HepG2 (cell line): ENCODE measurements at regions not wholly inside any gene's neighbourhood (a gene's known extent, or its start where the extent isn't known, plus 50 kb on each side); places are given as distances from the start of the nearest gene placed in this dataset.

Source experiments
- ATAC-seq: fragments of 200-7000 bp; cut with Tn5 transposase; 3 replicates; pipeline ENCODE4 v1.9.1; 2020; ENCODE audit warnings: mild to moderate bottlenecking, moderate library complexity
- BruUV-seq: library from RNA; stranded (reverse); fragments of 400-500 nt; replicated peaks from 2 replicates; lab custom pipeline; 2021; lab: Mats Ljungman, UMichigan
- CTCF ChIA-PET: fragments of 300-600 bp; formaldehyde crosslinking; extraction: SDS; loops from one replicate; lab custom pipeline; 2021; ENCODE audit warnings: low total read pairs, inconsistent platforms, low intra/inter-chr PET ratio; lab: Yijun Ruan, JAX
- POLR2A ChIA-PET: fragments of 350-600 bp; sonication (Branson Sonifier 250); formaldehyde crosslinking; loops from one replicate; lab custom pipeline; 2020; ENCODE audit warnings: antibody characterized with exemption, inconsistent platforms; lab: Yijun Ruan, JAX
- DNase-seq: peaks from one replicate; pipeline ENCODE4 v3.0.0-alpha.2; 2015; ENCODE audit warnings: low spot score
- FAIRE-seq: peaks from 3 replicates; lab custom pipeline; 2011; peaks lifted over from hg19 to GRCh38; lab: Jason Lieb, UNC
- H2AFZ ChIP-seq: one replicate; pipeline ENCODE4 v1.6.1; 2011; ENCODE audit warnings: low read length, inconsistent platforms
- H3K27ac ChIP-seq: fragments of 300-600 bp; 3 replicates; pipeline ENCODE4 v1.8.0; 2011; ENCODE audit warnings: mixed run types, mild to moderate bottlenecking, mixed read lengths, low read length, inconsistent platforms; ENCODE audit not compliant: insufficient read depth; ENCODE audit errors: extremely low read length
- H3K27me3 ChIP-seq, 2 experiments: fragments of 200-600 bp in 1 of 2; 2 replicates in 1 of 2; 3 replicates in 1 of 2; pipeline versions ENCODE4 v1.6.0 to v1.8.0; 2011; ENCODE audit warnings: low read length in 2 of 2, mild to moderate bottlenecking in 2 of 2, moderate library complexity in 2 of 2, inconsistent platforms in 1 of 2; ENCODE audit not compliant: insufficient read depth in 2 of 2, control insufficient read depth in 1 of 2
- H3K36me3 ChIP-seq, 2 experiments: fragments of 200-600 bp in 1 of 2; replicated peaks in 1 of 2; 2 replicates in 1 of 2; 3 replicates in 1 of 2; pipeline versions ENCODE4 v1.5.1 to v1.8.0; 2011; ENCODE audit warnings: low read length in 2 of 2, inconsistent platforms in 1 of 2; ENCODE audit not compliant: insufficient read depth in 2 of 2, control insufficient read depth in 1 of 2
- H3K4me1 ChIP-seq: 2 replicates; pipeline ENCODE4 v1.5.1; 2012; ENCODE audit warnings: low read length, inconsistent platforms; ENCODE audit not compliant: insufficient read depth
- H3K4me2 ChIP-seq: 2 replicates; pipeline ENCODE4 v1.6.0; 2011; ENCODE audit warnings: low read depth, low read length, inconsistent platforms
- H3K4me3 ChIP-seq, 3 experiments: fragments of 200-600 bp in 1 of 3; sonication (generic), shearing (Covaris generic) in 1 of 3; replicated peaks in 1 of 3; 2 replicates each; pipeline ENCODE4 v1.5.1; 2011 to 2016; ENCODE audit warnings: low read length in 3 of 3, inconsistent platforms in 2 of 3, low read depth in 2 of 3, mild to moderate bottlenecking in 2 of 3, control low read depth in 1 of 3, mixed read lengths in 1 of 3; ENCODE audit not compliant: insufficient read depth in 1 of 3
- H3K79me2 ChIP-seq: one replicate; pipeline ENCODE4 v1.6.1; 2011; ENCODE audit warnings: low read length, inconsistent platforms; ENCODE audit not compliant: insufficient read depth
- H3K9ac ChIP-seq: 2 replicates; pipeline ENCODE4 v1.6.0; 2011; ENCODE audit warnings: mild to moderate bottlenecking, low read depth, low read length, inconsistent platforms; ENCODE audit not compliant: insufficient read depth
- H3K9me3 ChIP-seq: 2 replicates; pipeline ENCODE4 v1.5.1; 2012; ENCODE audit warnings: mild to moderate bottlenecking, low read length
- H4K20me1 ChIP-seq: 2 replicates; pipeline ENCODE4 v1.6.0; 2011; ENCODE audit warnings: inconsistent platforms, mild to moderate bottlenecking, low read length, moderate library complexity; ENCODE audit not compliant: insufficient read depth
- NR2F1 ChIP-seq, 2 experiments: fragments of 450-650 bp in 1 of 2; formaldehyde crosslinking in 1 of 2; IDR thresholded peaks; 2 replicates each; pipeline versions ENCODE4 v1.5.0 to v1.6.1; 2016 to 2020; ENCODE audit warnings: mild to moderate bottlenecking in 1 of 2, missing compliant biosample characterization in 1 of 2, missing genetic modification reagents in 1 of 2, moderate library complexity in 1 of 2
- RFX3 ChIP-seq: IDR thresholded peaks from 2 replicates; pipeline ENCODE4 v1.6.1; 2016; ENCODE audit warnings: missing biosample characterization, missing genetic modification reagents
- WGBS: methylation state at CpG from one replicate; pipeline ENCODE4 v1.1.6; 2017; ENCODE audit warnings: low lambda C conversion rate; 5-methylcytosine and 5-hydroxymethylcytosine counted together
- in situ Hi-C: cut with HindIII; loops from 2 replicates; pipeline ENCODE4 v1.10.0; 2017; ENCODE audit warnings: low pct_unique_long_range_greater_than_20kb; ENCODE audit not compliant: extremely low pct_ligation_motif_present
- intact Hi-C: fragments of 100-400 bp; cut with micrococcal nuclease; formaldehyde crosslinking; loops from one replicate; pipeline ENCODE4 v1.10.0; 2022; ENCODE audit not compliant: unreplicated experiment
- TF ChIP-seq, protein P1 (sequence below): fragments of 450-650 bp; IDR thresholded peaks from 2 replicates; pipeline ENCODE4 v1.6.1; 2016
- TF ChIP-seq, protein P2 (sequence below): sonication (generic); formaldehyde crosslinking; IDR thresholded peaks from 2 replicates; pipeline ENCODE4 v1.5.0; 2020; ENCODE audit warnings: missing genetic modification reagents, mild to moderate bottlenecking, borderline replicate concordance

GRCh38 chr1:57492586-57493226, 68.8 kb upstream of the DAB1 start:
- H3K79me2 ChIP-seq = no peaks in the 10 kb centered on the region
- intact Hi-C loops = loop anchor here (10.0 kb wide), 1 partner anchor 68 kb away; the partner anchor contains the start of gene DAB1
- CTCF ChIA-PET = no interaction called here
- POLR2A ChIA-PET = no interaction called here
- H3K4me3 ChIP-seq = no peak overlapping the region
- no peak for DNase-seq
- TF ChIP-seq RFX3 = no peak
- TF ChIP-seq, protein P1, sequence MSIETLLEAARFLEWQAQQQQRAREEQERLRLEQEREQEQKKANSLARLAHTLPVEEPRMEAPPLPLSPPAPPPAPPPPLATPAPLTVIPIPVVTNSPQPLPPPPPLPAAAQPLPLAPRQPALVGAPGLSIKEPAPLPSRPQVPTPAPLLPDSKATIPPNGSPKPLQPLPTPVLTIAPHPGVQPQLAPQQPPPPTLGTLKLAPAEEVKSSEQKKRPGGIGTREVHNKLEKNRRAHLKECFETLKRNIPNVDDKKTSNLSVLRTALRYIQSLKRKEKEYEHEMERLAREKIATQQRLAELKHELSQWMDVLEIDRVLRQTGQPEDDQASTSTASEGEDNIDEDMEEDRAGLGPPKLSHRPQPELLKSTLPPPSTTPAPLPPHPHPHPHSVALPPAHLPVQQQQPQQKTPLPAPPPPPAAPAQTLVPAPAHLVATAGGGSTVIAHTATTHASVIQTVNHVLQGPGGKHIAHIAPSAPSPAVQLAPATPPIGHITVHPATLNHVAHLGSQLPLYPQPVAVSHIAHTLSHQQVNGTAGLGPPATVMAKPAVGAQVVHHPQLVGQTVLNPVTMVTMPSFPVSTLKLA = peak; percentile 74
- TF ChIP-seq, protein P2, sequence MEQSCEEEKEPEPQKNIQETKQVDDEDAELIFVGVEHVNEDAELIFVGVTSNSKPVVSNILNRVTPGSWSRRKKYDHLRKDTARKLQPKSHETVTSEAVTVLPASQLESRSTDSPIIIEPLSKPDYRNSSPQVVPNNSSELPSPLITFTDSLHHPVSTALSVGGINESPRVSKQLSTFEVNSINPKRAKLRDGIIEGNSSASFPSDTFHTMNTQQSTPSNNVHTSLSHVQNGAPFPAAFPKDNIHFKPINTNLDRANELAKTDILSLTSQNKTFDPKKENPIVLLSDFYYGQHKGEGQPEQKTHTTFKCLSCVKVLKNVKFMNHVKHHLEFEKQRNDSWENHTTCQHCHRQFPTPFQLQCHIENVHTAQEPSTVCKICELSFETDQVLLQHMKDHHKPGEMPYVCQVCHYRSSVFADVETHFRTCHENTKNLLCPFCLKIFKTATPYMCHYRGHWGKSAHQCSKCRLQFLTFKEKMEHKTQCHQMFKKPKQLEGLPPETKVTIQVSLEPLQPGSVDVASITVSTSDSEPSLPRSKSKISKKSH (CRISPR knock-in tag) = no peak
- TF ChIP-seq NR2F1 (CRISPR knock-in tag; IDR thresholded peaks at IDR 0.05) = no peak
- H3K4me1 ChIP-seq = no peaks in the 10 kb centered on the region
- BruUV-seq = no TSS peak
- H3K27ac ChIP-seq = no peak overlapping the region
- H3K27me3 ChIP-seq = peaks cover 3 to 6% of the 10 kb centered on the region in 2 experiments; a peak in 3 of 5 replicates
- no peaks in the 10 kb centered on the region for H3K9me3 ChIP-seq
- FAIRE-seq = no peak
- 3% methylated on average over 5 of the region's 5 CpGs for WGBS
- H3K4me2 ChIP-seq = no peak overlapping the region
- H3K36me3 ChIP-seq = no peaks in the 10 kb centered on the region
- H4K20me1 ChIP-seq = no peaks in the 10 kb centered on the region
- H3K9ac ChIP-seq = no peak overlapping the region
- in situ Hi-C loops = no loop called here
- no peak for ATAC-seq
- no peak overlapping the region for H2AFZ ChIP-seq
